ENCODE measurements at regions not wholly inside any gene's neighbourhood (a gene's known extent, or its start where the extent isn't known, plus 50 kb on each side); places are given as distances from the start of the nearest gene placed in this dataset.

DNA sequence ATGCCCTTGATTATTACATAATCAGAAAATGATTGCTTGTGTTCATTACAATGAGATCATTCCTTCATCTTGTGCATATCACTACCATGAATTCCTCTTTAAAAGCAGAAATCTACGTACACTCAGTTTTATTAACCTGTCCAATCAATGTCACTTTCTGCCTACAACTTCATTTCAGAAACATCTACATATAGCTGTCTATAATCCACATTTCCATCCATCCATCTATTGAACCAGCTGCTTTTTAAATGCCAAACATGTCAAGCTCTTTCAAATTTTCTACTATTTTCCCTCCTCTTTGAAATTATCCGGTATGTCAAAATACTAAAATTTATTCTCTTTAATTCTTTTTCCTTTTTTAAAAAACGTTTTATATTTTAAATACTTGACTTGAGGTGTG lies 462.0 kb downstream of the GABRG1 start:
- TF ChIP-seq, protein P1, sequence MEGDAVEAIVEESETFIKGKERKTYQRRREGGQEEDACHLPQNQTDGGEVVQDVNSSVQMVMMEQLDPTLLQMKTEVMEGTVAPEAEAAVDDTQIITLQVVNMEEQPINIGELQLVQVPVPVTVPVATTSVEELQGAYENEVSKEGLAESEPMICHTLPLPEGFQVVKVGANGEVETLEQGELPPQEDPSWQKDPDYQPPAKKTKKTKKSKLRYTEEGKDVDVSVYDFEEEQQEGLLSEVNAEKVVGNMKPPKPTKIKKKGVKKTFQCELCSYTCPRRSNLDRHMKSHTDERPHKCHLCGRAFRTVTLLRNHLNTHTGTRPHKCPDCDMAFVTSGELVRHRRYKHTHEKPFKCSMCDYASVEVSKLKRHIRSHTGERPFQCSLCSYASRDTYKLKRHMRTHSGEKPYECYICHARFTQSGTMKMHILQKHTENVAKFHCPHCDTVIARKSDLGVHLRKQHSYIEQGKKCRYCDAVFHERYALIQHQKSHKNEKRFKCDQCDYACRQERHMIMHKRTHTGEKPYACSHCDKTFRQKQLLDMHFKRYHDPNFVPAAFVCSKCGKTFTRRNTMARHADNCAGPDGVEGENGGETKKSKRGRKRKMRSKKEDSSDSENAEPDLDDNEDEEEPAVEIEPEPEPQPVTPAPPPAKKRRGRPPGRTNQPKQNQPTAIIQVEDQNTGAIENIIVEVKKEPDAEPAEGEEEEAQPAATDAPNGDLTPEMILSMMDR (IDR thresholded peaks at IDR 0.05) = no peak
- no peak for TF ChIP-seq POLR2A (IDR thresholded peaks at IDR 0.05)
